ENCODE measurements at regions not wholly inside any gene's neighbourhood (a gene's known extent, or its start where the extent isn't known, plus 50 kb on each side); places are given as distances from the start of the nearest gene placed in this dataset.

- dilution Hi-C loops (cut with MboI; ENCODE audit: extremely low pct_ligation_motif_present, low sequenced_read_pairs), result no loop called here
Measured at GRCh38 chr18:7317804-7318231, 86.9 kb downstream of the LRRC30 start.

GRCh38 chr18:7319161-7319560 lies 88.3 kb downstream of the LRRC30 start:
- no peaks in the 10 kb centered on the region for H3K9me3 ChIP-seq (ENCODE audit: control insufficient read depth, low read depth, low read length)
- TF ChIP-seq EZH2 (IDR thresholded peaks at IDR 0.05; ENCODE audit: low read length) (no peak), CTCF (optimal IDR thresholded peaks at IDR 0.05 in 1 of 3, IDR thresholded peaks at IDR 0.05 in 1 of 3, conservative IDR thresholded peaks at IDR 0.05 in 1 of 3; ENCODE audit: extremely low read depth in 1 of 3, insufficient read depth in 2 of 3, low read length in 3 of 3) (no peak)
- H3K36me3 ChIP-seq (ENCODE audit: control insufficient read depth in 2 of 2, extremely low read depth in 1 of 2, insufficient read depth in 2 of 2, low read length in 2 of 2), result no peaks in the 10 kb centered on the region
- no peak overlapping the region for H3K4me2 ChIP-seq (ENCODE audit: control insufficient read depth, extremely low read depth, insufficient read depth, low read depth, low read length)
- dilution Hi-C loops (cut with MboI; ENCODE audit: extremely low pct_ligation_motif_present, low sequenced_read_pairs), result no loop called here
- H3K9ac ChIP-seq (ENCODE audit: control insufficient read depth, extremely low read depth, insufficient read depth, low read length), result no peak overlapping the region
- H4K20me1 ChIP-seq (ENCODE audit: control insufficient read depth, extremely low read depth, insufficient read depth, low read length), result no peaks in the 10 kb centered on the region
- H3K9me1 ChIP-seq (ENCODE audit: control insufficient read depth, extremely low read depth, insufficient read depth, low read length), result no peaks in the 10 kb centered on the region
- no peaks in the 10 kb centered on the region for H3K4me1 ChIP-seq (ENCODE audit: control insufficient read depth, extremely low read depth, insufficient read depth, low read length)
- H3K4me3 ChIP-seq (ENCODE audit: control insufficient read depth in 2 of 3, extremely low read depth in 1 of 3, insufficient read depth in 2 of 3, low read depth in 1 of 3, low read length in 3 of 3), result no peak overlapping the region
- H3K27ac ChIP-seq (ENCODE audit: control insufficient read depth, insufficient read depth, low read length), result no peak overlapping the region
- no peaks in the 10 kb centered on the region for H3K27me3 ChIP-seq (ENCODE audit: control insufficient read depth, extremely low read depth, insufficient read depth, low read length)
- DNase-seq (ENCODE audit: low read depth, low spot score), result no peak
- no peak for FAIRE-seq
- H3K79me2 ChIP-seq (ENCODE audit: control insufficient read depth, insufficient read depth, low read length), result no peaks in the 10 kb centered on the region
- H2AFZ ChIP-seq (ENCODE audit: control insufficient read depth, low read length), result no peak overlapping the region

More at GRCh38 chr18:7317804-7318231, 86.9 kb downstream of the LRRC30 start:
- Histone ChIP-seq H4K20me1 (ENCODE audit: control insufficient read depth, extremely low read depth, insufficient read depth, low read length) (no peaks in the 10 kb centered on the region), H3K27ac (ENCODE audit: control insufficient read depth, insufficient read depth, low read length) (no peak overlapping the region), H3K27me3 (ENCODE audit: control insufficient read depth, extremely low read depth, insufficient read depth, low read length) (no peaks in the 10 kb centered on the region), H3K4me1 (ENCODE audit: control insufficient read depth, extremely low read depth, insufficient read depth, low read length) (no peaks in the 10 kb centered on the region), H3K9ac (ENCODE audit: control insufficient read depth, extremely low read depth, insufficient read depth, low read length) (no peak overlapping the region), H3K4me2 (ENCODE audit: control insufficient read depth, extremely low read depth, insufficient read depth, low read depth, low read length) (no peak overlapping the region), H2AFZ (ENCODE audit: control insufficient read depth, low read length) (no peak overlapping the region), H3K79me2 (ENCODE audit: control insufficient read depth, insufficient read depth, low read length) (no peaks in the 10 kb centered on the region), H3K36me3 (ENCODE audit: control insufficient read depth in 2 of 2, extremely low read depth in 1 of 2, insufficient read depth in 2 of 2, low read length in 2 of 2) (no peaks in the 10 kb centered on the region), H3K9me3 (ENCODE audit: control insufficient read depth, low read depth, low read length) (no peaks in the 10 kb centered on the region), H3K4me3 (ENCODE audit: control insufficient read depth in 2 of 3, extremely low read depth in 1 of 3, insufficient read depth in 2 of 3, low read depth in 1 of 3, low read length in 3 of 3) (no peak overlapping the region), H3K9me1 (ENCODE audit: control insufficient read depth, extremely low read depth, insufficient read depth, low read length) (no peaks in the 10 kb centered on the region)
- FAIRE-seq (peak; percentile 85), DNase-seq (ENCODE audit: low read depth, low spot score) (peak; percentile 82)
- TF ChIP-seq EZH2 (IDR thresholded peaks at IDR 0.05; ENCODE audit: low read length) (no peak), CTCF (optimal IDR thresholded peaks at IDR 0.05 in 1 of 3, IDR thresholded peaks at IDR 0.05 in 1 of 3, conservative IDR thresholded peaks at IDR 0.05 in 1 of 3; ENCODE audit: extremely low read depth in 1 of 3, insufficient read depth in 2 of 3, low read length in 3 of 3) (no peak)

All from keratinocyte (primary cell).